ENCODE measurements at regions not wholly inside any gene's neighbourhood (a gene's known extent, or its start where the extent isn't known, plus 50 kb on each side); places are given as distances from the start of the nearest gene placed in this dataset.

DNA sequence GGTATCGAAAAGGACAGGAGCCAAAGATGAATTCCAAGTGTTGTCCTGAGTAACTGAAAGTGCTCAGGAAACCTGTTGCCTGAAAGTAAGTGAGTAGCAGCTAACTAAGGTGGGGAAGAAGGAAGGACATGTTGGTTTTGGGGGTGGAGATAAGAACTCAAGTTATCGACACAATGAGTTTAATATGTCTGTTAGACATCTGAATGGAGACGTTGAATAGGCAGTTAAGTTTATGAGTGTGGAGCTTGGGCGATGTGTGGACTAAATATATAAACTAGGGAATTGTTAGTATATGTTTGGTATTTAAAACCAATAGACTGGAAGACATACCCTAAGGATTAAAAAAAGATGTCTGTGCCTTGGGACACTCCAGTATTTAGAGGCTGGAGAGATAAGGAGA lies 82.7 kb upstream of the ASIC2 start:
- TF ChIP-seq, protein P1, sequence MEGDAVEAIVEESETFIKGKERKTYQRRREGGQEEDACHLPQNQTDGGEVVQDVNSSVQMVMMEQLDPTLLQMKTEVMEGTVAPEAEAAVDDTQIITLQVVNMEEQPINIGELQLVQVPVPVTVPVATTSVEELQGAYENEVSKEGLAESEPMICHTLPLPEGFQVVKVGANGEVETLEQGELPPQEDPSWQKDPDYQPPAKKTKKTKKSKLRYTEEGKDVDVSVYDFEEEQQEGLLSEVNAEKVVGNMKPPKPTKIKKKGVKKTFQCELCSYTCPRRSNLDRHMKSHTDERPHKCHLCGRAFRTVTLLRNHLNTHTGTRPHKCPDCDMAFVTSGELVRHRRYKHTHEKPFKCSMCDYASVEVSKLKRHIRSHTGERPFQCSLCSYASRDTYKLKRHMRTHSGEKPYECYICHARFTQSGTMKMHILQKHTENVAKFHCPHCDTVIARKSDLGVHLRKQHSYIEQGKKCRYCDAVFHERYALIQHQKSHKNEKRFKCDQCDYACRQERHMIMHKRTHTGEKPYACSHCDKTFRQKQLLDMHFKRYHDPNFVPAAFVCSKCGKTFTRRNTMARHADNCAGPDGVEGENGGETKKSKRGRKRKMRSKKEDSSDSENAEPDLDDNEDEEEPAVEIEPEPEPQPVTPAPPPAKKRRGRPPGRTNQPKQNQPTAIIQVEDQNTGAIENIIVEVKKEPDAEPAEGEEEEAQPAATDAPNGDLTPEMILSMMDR (IDR thresholded peaks at IDR 0.05; ENCODE audit: low read depth, low read length) = no peak
- H3K4me3 ChIP-seq (ENCODE audit: low read depth, low read length) = no peak overlapping the region
- no peaks in the 10 kb centered on the region for H3K27me3 ChIP-seq (ENCODE audit: control insufficient read depth, insufficient read depth, low read length)
- no peak for DNase-seq (ENCODE audit: low read depth, low spot score)
- ChIA-PET CTCF (no interaction called here), POLR2A (no interaction called here)
- no peak overlapping the region for H3K27ac ChIP-seq (ENCODE audit: low read depth, low read length)
- H3K9me3 ChIP-seq (ENCODE audit: control insufficient read depth, insufficient read depth, low read length) = no peaks in the 10 kb centered on the region

GRCh38 chr17:33377837-33378595 lies 84.9 kb upstream of the ASIC2 start:
- Histone ChIP-seq H3K4me3 (ENCODE audit: low read depth, low read length) (no peak overlapping the region), H3K27me3 (ENCODE audit: control insufficient read depth, insufficient read depth, low read length) (no peaks in the 10 kb centered on the region), H3K9me3 (ENCODE audit: control insufficient read depth, insufficient read depth, low read length) (no peaks in the 10 kb centered on the region), H3K27ac (ENCODE audit: low read depth, low read length) (no peak overlapping the region)
- no peak for DNase-seq (ENCODE audit: low read depth, low spot score)
- ChIA-PET CTCF (no interaction called here), POLR2A (no interaction called here)
- TF ChIP-seq, protein P1 (IDR thresholded peaks at IDR 0.05; ENCODE audit: low read depth, low read length) = no peak

DNA sequence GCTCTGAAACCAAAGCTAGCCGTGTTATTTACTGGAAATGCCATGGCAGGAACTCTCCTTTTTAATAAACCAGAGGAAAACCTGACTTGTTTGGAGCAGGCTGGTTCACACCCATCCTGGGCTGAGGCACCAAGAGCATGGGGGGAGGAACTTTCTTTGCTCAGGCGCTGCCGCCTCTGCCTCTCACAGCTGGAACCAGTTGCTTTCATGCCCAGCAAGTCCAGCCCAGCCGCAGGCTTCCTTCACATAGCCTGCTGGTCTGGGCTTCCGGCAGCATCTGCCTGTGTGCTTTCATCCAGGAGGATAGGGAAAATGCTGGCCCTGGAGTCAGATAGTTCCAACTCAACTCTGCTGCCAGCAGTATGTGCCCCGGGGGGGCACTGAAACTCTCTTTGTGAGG lies 88.1 kb upstream of the ASIC2 start:
- TF ChIP-seq, protein P1 (IDR thresholded peaks at IDR 0.05; ENCODE audit: low read depth, low read length) = no peak
- Histone ChIP-seq H3K9me3 (ENCODE audit: control insufficient read depth, insufficient read depth, low read length) (no peaks in the 10 kb centered on the region), H3K27me3 (ENCODE audit: control insufficient read depth, insufficient read depth, low read length) (no peaks in the 10 kb centered on the region), H3K27ac (ENCODE audit: low read depth, low read length) (no peak overlapping the region), H3K4me3 (ENCODE audit: low read depth, low read length) (no peak overlapping the region)
- CTCF ChIA-PET = no interaction called here
- POLR2A ChIA-PET = no interaction called here
- DNase-seq (ENCODE audit: low read depth, low spot score) = no peak

GRCh38 chr17:33383488-33384023 lies 90.5 kb upstream of the ASIC2 start:
- TF ChIP-seq, protein P1 (IDR thresholded peaks at IDR 0.05; ENCODE audit: low read depth, low read length) = no peak
- POLR2A ChIA-PET = no interaction called here
- CTCF ChIA-PET = no interaction called here
- no peak for DNase-seq (ENCODE audit: low read depth, low spot score)
- Histone ChIP-seq H3K4me3 (ENCODE audit: low read depth, low read length) (no peak overlapping the region), H3K27ac (ENCODE audit: low read depth, low read length) (no peak overlapping the region), H3K9me3 (ENCODE audit: control insufficient read depth, insufficient read depth, low read length) (no peaks in the 10 kb centered on the region), H3K27me3 (ENCODE audit: control insufficient read depth, insufficient read depth, low read length) (no peaks in the 10 kb centered on the region)

- H3K4me3 ChIP-seq (ENCODE audit: low read depth, low read length) = no peak overlapping the region
- CTCF ChIA-PET = no interaction called here
Observed at GRCh38 chr17:33385133-33385532, 92.0 kb upstream of the ASIC2 start.

More at GRCh38 chr17:33385133-33385532, 92.0 kb upstream of the ASIC2 start:
- no peak overlapping the region for H3K27ac ChIP-seq (ENCODE audit: low read depth, low read length)
- DNase-seq (ENCODE audit: low read depth, low spot score) = no peak
- no peaks in the 10 kb centered on the region for H3K9me3 ChIP-seq (ENCODE audit: control insufficient read depth, insufficient read depth, low read length)
- TF ChIP-seq, protein P1 (IDR thresholded peaks at IDR 0.05; ENCODE audit: low read depth, low read length) = no peak
- no peaks in the 10 kb centered on the region for H3K27me3 ChIP-seq (ENCODE audit: control insufficient read depth, insufficient read depth, low read length)
- POLR2A ChIA-PET = no interaction called here

All from AG04450 (cell line).